ENCODE measurements at regions not wholly inside any gene's neighbourhood (a gene's known extent, or its start where the extent isn't known, plus 50 kb on each side); places are given as distances from the start of the nearest gene placed in this dataset.
A peak's percentile ranks its signal among the peaks of the same experiment; 100 is the strongest.
"Not testable (repeated sequence)": the region's sequence is repeated elsewhere in the genome, so short reads cannot be mapped to it uniquely, and the experiment has no call there.

GRCh38 chr7:67854221-67855178 lies 857.9 kb downstream of the TYW1 start:
- DNase-seq = no peak

- DNase-seq = no peak
Observed at GRCh38 chr7:67855322-67855721, 858.7 kb downstream of the TYW1 start.

GRCh38 chr7:67856046-67856445 lies 859.4 kb downstream of the TYW1 start:
- no peak for DNase-seq

DNA sequence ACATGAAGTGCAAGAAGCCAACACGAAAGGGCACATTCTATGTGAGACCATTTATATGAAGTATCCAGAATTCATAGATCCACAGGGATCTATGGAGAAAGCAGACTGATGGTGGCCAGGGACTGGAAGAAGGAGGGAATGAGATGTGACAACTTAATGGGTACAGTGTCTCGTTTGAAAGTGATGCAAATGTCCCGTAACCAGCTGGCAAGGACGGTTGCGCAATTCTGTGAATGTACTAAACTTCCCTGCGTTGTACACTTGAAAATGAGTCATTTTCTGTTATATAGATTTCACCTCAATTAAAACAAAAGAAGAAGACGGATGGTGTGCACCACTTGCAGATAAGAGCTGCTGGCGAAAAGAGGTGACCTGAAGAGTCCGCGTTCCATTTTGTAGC lies 861.1 kb downstream of the TYW1 start:
- DNase-seq = no peak

DNA sequence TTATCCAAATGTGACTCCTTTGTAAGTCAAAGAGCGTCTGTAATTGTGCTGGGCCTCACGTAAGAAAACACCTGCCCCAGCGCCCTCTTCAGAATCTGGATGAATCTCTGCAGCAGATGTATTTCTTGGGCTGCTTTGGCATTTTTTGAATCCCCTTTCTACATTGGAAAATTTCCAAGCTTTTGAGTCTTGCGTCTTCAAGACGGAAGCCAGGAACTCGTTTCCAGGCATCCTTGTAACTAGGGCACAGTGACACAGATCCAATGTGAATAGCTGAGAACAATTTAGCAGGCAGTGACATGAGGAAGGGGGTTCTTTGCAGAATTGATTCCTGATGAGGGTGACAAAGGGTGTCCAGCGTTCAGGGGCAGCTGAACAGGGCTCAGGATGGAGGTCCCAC lies 862.3 kb downstream of the TYW1 start:
- no peak for DNase-seq

GRCh38 chr7:67863911-67864310 lies 867.3 kb downstream of the TYW1 start:
- no peak for DNase-seq

- DNase-seq = no peak
Observed at GRCh38 chr7:67866054-67866453, 869.4 kb downstream of the TYW1 start.

DNA sequence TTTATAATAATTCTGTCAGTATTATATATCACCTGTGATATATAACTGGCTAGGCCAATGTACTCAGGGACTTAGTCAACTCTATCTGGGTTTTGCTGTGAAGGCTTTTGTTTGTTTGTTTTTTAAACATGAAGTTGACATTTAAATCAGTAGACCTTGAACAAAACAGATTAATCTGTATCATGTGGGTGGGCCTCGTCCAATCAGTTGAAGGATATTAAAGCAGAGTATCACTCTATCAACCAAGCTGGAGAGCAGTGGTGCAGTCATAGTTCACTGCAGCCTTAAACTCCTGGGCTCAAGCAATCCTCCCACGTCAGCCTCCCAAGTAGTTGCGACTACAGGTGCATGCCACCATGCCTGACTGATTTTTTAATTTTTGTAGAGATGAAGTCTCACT lies 870.2 kb downstream of the TYW1 start:
- DNase-seq = no peak

DNA sequence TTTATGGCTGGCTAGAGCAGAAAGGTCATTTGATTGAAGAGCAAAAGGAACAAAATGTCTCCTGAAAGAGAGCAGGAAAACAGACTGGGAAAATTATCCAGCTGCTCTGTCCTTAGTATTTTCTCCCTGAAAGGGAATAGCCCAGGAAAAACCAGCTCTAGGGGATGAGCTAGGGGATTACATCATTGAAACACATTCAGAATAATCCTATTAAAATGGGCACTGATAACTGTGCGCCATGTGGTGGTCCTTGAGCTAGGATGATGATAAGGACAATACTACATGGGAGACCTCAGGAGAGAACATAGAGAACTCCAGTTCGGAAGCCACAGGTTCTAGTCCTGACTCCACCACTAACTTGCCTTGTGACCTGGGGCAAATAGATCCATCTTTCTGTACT lies 873.8 kb downstream of the TYW1 start:
- no peak for DNase-seq

DNA sequence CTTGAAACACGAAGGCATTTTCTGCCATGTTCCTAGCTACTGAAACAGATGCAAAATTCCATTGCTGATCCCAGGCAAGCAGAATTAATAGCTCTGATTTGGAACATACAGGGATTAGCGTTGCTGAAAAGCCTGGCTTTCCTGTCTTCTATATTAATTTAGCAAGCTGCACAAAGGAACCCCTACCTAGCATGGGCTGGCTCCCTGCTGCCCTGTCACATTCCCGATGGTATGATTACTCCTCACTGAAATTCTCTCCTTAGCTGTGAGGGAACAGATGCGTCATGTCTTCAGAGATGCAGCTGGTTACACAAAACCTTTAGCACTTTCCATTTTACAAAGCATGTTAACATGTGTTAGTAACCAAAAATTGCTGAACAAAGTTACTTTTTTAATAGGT lies 878.9 kb downstream of the TYW1 start:
- no peak for DNase-seq

DNA sequence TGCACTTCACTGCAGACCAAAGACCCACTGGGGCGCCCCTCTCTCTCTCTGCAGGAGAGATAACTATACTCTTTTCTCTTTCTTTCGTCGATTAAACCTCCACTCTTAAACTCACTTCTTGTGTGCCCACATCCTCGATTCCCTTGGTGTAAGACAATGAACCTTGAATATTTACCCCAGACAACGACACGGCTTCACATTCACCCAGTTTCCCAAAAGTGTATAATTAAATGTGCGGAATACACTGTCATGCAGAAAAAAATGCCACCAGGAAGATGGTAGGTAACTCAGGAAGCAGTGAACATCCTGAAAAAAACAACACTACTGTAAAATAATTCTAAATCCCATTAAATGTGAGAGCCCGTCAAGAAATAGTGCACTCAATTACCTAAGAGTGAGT lies 882.2 kb downstream of the TYW1 start:
- DNase-seq = no peak

- no peak for DNase-seq
Observed at GRCh38 chr7:67882843-67883242, 886.2 kb downstream of the TYW1 start.

GRCh38 chr7:67890316-67890715 lies 893.7 kb downstream of the TYW1 start:
- DNase-seq = no peak

- DNase-seq = no peak
Observed at GRCh38 chr7:67894746-67895145, 898.1 kb downstream of the TYW1 start.

DNA sequence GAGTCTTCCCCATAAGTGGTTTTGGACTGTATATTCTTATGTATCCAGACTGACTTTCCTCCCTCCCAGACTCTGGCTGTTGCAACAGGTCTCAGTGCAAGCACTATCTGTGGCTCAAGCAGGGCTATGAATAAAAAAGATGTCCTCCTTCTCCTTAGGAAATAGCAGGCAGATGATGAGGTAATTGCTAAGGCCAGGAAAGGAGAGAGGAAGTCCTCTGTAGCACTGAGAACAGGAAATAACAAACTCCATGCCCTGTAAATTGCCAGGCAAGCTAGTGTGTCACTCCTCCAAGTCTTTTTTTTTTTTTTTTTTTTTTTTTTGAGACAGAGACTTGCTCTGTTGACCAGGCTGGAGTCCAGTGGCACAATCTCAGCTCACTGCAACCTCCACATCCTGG lies 900.1 kb downstream of the TYW1 start:
- DNase-seq = no peak

DNA sequence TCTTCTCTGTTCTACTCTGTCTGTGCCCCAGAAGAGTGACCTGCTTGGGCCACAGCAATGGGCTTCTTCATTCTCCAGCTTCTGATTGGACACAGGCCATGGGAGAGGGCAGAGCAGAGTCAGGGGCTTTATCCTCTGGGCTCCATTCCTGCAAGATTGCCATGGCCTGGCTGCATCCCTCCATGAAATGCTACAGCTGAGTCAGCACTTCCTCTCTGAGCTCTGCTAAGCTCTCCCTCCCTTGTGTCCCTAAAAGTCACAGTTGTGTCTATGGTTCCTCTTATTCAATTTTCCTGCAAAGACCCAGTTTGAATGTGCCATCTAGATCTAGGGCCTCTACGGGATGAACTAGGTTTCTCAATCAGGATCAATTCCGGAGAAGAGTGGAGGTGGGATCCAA lies 903.8 kb downstream of the TYW1 start:
- DNase-seq = no peak

DNA sequence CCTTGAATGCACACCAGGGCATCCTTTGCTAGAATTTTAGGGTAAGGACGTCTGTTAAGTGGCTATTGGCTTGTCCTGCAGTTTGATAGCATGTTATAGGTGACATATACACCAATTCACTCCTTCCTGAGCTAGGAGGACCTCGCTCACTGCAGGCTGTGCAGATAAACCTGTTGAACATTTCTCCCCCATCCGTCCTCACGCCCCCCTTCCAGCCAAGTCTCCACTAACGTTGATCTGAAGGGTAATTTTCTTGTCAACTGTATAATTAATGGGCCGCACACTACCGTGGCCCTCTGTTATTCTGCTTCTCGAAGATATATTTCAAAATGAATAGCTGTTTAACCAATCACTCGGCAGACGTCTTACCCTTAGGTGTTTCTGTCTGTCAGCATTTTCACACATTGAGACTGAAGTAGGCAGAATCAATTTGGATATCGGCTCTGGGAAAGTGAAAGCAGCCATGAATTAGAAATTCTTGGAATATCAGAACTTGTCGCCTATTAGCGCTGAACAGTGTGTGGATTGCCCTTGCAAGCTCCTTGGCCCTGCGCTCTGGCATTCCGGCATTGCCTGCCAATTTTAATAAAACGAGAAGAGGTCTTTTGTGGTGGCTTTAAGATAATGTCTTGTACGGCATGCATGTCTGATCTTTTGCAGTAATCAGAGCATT lies 905.3 kb downstream of the TYW1 start:
- no peak for DNase-seq

DNA sequence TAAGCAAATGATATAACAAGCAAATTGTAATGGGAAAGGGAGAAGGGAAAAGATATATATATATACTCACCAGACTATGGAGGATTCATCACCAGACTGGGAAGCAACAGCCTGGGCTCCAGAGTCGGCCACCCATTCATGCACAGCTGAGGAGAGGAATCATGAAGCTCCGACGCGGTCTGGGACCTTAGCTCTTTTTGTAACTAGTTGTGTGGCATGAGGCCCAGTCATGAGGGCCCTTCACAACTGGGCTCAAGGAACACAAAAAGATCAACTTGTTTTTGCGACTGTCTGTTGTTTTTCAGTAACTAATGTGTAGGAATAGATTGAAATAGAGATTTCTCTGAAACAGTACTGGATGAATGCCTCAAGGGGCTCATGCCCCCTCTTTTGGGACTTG lies 911.2 kb downstream of the TYW1 start:
- DNase-seq = no peak

GRCh38 chr7:67912437-67912836 lies 915.8 kb downstream of the TYW1 start:
- no peak for DNase-seq

GRCh38 chr7:67913604-67914003 lies 917.0 kb downstream of the TYW1 start:
- DNase-seq = no peak

DNA sequence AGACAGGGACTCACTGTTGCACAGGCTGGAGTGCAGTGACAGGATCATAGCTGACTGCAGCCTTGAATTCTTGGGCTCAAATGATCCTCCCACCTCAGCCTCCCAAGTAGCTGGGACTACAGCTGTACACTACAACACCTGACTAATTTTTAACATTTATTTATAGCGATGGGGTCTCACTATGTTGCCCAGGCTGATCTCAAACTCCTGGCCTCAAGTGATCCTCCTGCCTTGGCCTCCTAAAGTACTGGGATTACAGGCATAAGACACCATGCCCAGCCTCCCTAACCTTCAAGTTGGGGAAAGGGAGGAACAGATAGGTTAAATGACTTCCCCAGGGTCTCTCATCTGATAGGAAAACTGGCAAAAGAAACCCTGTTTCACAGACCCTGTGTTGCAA lies 919.5 kb downstream of the TYW1 start:
- not testable (repeated sequence) for DNase-seq

GRCh38 chr7:67916571-67917436 lies 920.2 kb downstream of the TYW1 start:
- no peak for DNase-seq

DNA sequence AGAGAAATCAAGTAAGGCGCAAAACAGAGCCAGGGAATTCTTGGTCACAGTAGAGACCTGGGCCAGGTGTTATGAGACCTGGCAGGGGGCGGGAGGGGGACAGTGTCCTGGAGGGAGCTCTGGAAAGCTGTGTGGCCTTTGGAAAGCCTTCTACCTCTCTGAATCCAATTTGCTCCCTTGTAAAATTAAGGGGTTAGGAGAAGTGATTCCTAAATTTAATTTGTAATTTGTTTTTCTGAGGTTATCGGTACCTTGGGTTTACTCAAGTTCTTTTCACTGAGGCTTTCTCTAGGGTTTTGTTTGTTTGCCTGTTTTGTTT lies 920.8 kb downstream of the TYW1 start:
- DNase-seq = no peak

GRCh38 chr7:67918158-67918557 lies 921.5 kb downstream of the TYW1 start:
- DNase-seq = peak; percentile 50
